ENCODE measurements at regions not wholly inside any gene's neighbourhood (a gene's known extent, or its start where the extent isn't known, plus 50 kb on each side); places are given as distances from the start of the nearest gene placed in this dataset.

- no peaks in the 10 kb centered on the region for H3K36me3 ChIP-seq (ENCODE audit: control insufficient read depth, insufficient read depth, low read length)
- no peaks in the 10 kb centered on the region for H3K27me3 ChIP-seq (ENCODE audit: control insufficient read depth, insufficient read depth, low read length)
- no peaks in the 10 kb centered on the region for H3K4me1 ChIP-seq (ENCODE audit: control insufficient read depth, insufficient read depth, low read length)
- H3K27ac ChIP-seq (ENCODE audit: low read length), result no peak overlapping the region
- WGBS (ENCODE audit: insufficient coverage), result no CpG with 5 or more reads among the region's 2 CpGs
- no peaks in the 10 kb centered on the region for H3K9me3 ChIP-seq (replicated peaks; ENCODE audit: control insufficient read depth, low read depth, low read length)
- DNase-seq, result no peak
- H3K4me3 ChIP-seq (ENCODE audit: low read length), result no peak overlapping the region
Observed at GRCh38 chr1:98077691-98078090, 156.9 kb upstream of the DPYD start.

- DNase-seq, result no peak
- WGBS (ENCODE audit: insufficient coverage), result no CpG with 5 or more reads among the region's 1 CpG
- no peak overlapping the region for H3K4me3 ChIP-seq (ENCODE audit: low read length)
Observed at GRCh38 chr1:98075626-98076025, 154.8 kb upstream of the DPYD start.

GRCh38 chr1:98073823-98074222, 153.0 kb upstream of the DPYD start:
- H3K9me3 ChIP-seq (replicated peaks; ENCODE audit: control insufficient read depth, low read depth, low read length), result no peaks in the 10 kb centered on the region
- H3K27me3 ChIP-seq (ENCODE audit: control insufficient read depth, insufficient read depth, low read length), result no peaks in the 10 kb centered on the region
- WGBS (ENCODE audit: insufficient coverage), result 85% methylated on average over 3 of the region's 3 CpGs
- H3K36me3 ChIP-seq (ENCODE audit: control insufficient read depth, insufficient read depth, low read length), result no peaks in the 10 kb centered on the region
- no peaks in the 10 kb centered on the region for H3K4me1 ChIP-seq (ENCODE audit: control insufficient read depth, insufficient read depth, low read length)
- H3K27ac ChIP-seq (ENCODE audit: low read length), result no peak overlapping the region
- no peak for DNase-seq
- no peak overlapping the region for H3K4me3 ChIP-seq (ENCODE audit: low read length)

More at GRCh38 chr1:98075626-98076025, 154.8 kb upstream of the DPYD start:
- H3K27me3 ChIP-seq (ENCODE audit: control insufficient read depth, insufficient read depth, low read length), result no peaks in the 10 kb centered on the region
- no peak overlapping the region for H3K27ac ChIP-seq (ENCODE audit: low read length)
- no peaks in the 10 kb centered on the region for H3K9me3 ChIP-seq (replicated peaks; ENCODE audit: control insufficient read depth, low read depth, low read length)
- no peaks in the 10 kb centered on the region for H3K36me3 ChIP-seq (ENCODE audit: control insufficient read depth, insufficient read depth, low read length)
- H3K4me1 ChIP-seq (ENCODE audit: control insufficient read depth, insufficient read depth, low read length), result no peaks in the 10 kb centered on the region

GRCh38 chr1:98073106-98073505, 152.3 kb upstream of the DPYD start:
- Histone ChIP-seq H3K27me3 (ENCODE audit: control insufficient read depth, insufficient read depth, low read length) (no peaks in the 10 kb centered on the region), H3K9me3 (replicated peaks; ENCODE audit: control insufficient read depth, low read depth, low read length) (no peaks in the 10 kb centered on the region), H3K36me3 (ENCODE audit: control insufficient read depth, insufficient read depth, low read length) (no peaks in the 10 kb centered on the region), H3K27ac (ENCODE audit: low read length) (no peak overlapping the region), H3K4me3 (ENCODE audit: low read length) (no peak overlapping the region), H3K4me1 (ENCODE audit: control insufficient read depth, insufficient read depth, low read length) (no peaks in the 10 kb centered on the region)
- WGBS (ENCODE audit: insufficient coverage), result no CpG with 5 or more reads among the region's 3 CpGs
- no peak for DNase-seq

- no CpG with 5 or more reads among the region's 2 CpGs for WGBS (ENCODE audit: insufficient coverage)
Observed at GRCh38 chr1:98072047-98072446, 151.2 kb upstream of the DPYD start.

GRCh38 chr1:98068016-98068415, 147.2 kb upstream of the DPYD start:
- H3K9me3 ChIP-seq (replicated peaks; ENCODE audit: control insufficient read depth, low read depth, low read length), result no peaks in the 10 kb centered on the region
- H3K27ac ChIP-seq (ENCODE audit: low read length), result no peak overlapping the region
- no peaks in the 10 kb centered on the region for H3K36me3 ChIP-seq (ENCODE audit: control insufficient read depth, insufficient read depth, low read length)
- H3K27me3 ChIP-seq (ENCODE audit: control insufficient read depth, insufficient read depth, low read length), result no peaks in the 10 kb centered on the region
- H3K4me3 ChIP-seq (ENCODE audit: low read length), result no peak overlapping the region
- H3K4me1 ChIP-seq (ENCODE audit: control insufficient read depth, insufficient read depth, low read length), result no peaks in the 10 kb centered on the region
- no peak for DNase-seq

More at GRCh38 chr1:98072047-98072446, 151.2 kb upstream of the DPYD start:
- H3K27ac ChIP-seq (ENCODE audit: low read length), result no peak overlapping the region
- no peaks in the 10 kb centered on the region for H3K36me3 ChIP-seq (ENCODE audit: control insufficient read depth, insufficient read depth, low read length)
- H3K4me3 ChIP-seq (ENCODE audit: low read length), result no peak overlapping the region
- H3K9me3 ChIP-seq (replicated peaks; ENCODE audit: control insufficient read depth, low read depth, low read length), result no peaks in the 10 kb centered on the region
- peak; percentile 17 for DNase-seq
- H3K4me1 ChIP-seq (ENCODE audit: control insufficient read depth, insufficient read depth, low read length), result no peaks in the 10 kb centered on the region
- H3K27me3 ChIP-seq (ENCODE audit: control insufficient read depth, insufficient read depth, low read length), result no peaks in the 10 kb centered on the region

GRCh38 chr1:98066911-98067310, 146.1 kb upstream of the DPYD start:
- DNase-seq, result no peak
- Histone ChIP-seq H3K27ac (ENCODE audit: low read length) (no peak overlapping the region), H3K27me3 (ENCODE audit: control insufficient read depth, insufficient read depth, low read length) (no peaks in the 10 kb centered on the region), H3K36me3 (ENCODE audit: control insufficient read depth, insufficient read depth, low read length) (no peaks in the 10 kb centered on the region), H3K4me1 (ENCODE audit: control insufficient read depth, insufficient read depth, low read length) (no peaks in the 10 kb centered on the region), H3K4me3 (ENCODE audit: low read length) (no peak overlapping the region), H3K9me3 (replicated peaks; ENCODE audit: control insufficient read depth, low read depth, low read length) (no peaks in the 10 kb centered on the region)
- WGBS (ENCODE audit: insufficient coverage), result no CpG with 5 or more reads among the region's 2 CpGs

- H3K36me3 ChIP-seq (ENCODE audit: control insufficient read depth, insufficient read depth, low read length), result no peaks in the 10 kb centered on the region
- H3K4me3 ChIP-seq (ENCODE audit: low read length), result no peak overlapping the region
- no peak overlapping the region for H3K27ac ChIP-seq (ENCODE audit: low read length)
- no peaks in the 10 kb centered on the region for H3K27me3 ChIP-seq (ENCODE audit: control insufficient read depth, insufficient read depth, low read length)
- no peak for DNase-seq
- no CpG with 5 or more reads among the region's 1 CpG for WGBS (ENCODE audit: insufficient coverage)
- H3K9me3 ChIP-seq (replicated peaks; ENCODE audit: control insufficient read depth, low read depth, low read length), result no peaks in the 10 kb centered on the region
- no peaks in the 10 kb centered on the region for H3K4me1 ChIP-seq (ENCODE audit: control insufficient read depth, insufficient read depth, low read length)
Observed at GRCh38 chr1:98059620-98060019, 138.8 kb upstream of the DPYD start.

GRCh38 chr1:98058676-98059075, 137.8 kb upstream of the DPYD start:
- no CpG with 5 or more reads among the region's 2 CpGs for WGBS (ENCODE audit: insufficient coverage)
- Histone ChIP-seq H3K4me1 (ENCODE audit: control insufficient read depth, insufficient read depth, low read length) (peaks cover 6% of the 10 kb centered on the region), H3K36me3 (ENCODE audit: control insufficient read depth, insufficient read depth, low read length) (no peaks in the 10 kb centered on the region), H3K9me3 (replicated peaks; ENCODE audit: control insufficient read depth, low read depth, low read length) (no peaks in the 10 kb centered on the region), H3K4me3 (ENCODE audit: low read length) (no peak overlapping the region), H3K27ac (ENCODE audit: low read length) (no peak overlapping the region), H3K27me3 (ENCODE audit: control insufficient read depth, insufficient read depth, low read length) (peaks cover 7% of the 10 kb centered on the region)
- no peak for DNase-seq

GRCh38 chr1:98057236-98057910, 136.5 kb upstream of the DPYD start:
- peaks cover 10% of the 10 kb centered on the region for H3K4me1 ChIP-seq (ENCODE audit: control insufficient read depth, insufficient read depth, low read length)
- H3K36me3 ChIP-seq (ENCODE audit: control insufficient read depth, insufficient read depth, low read length), result no peaks in the 10 kb centered on the region
- WGBS (ENCODE audit: insufficient coverage), result no CpG with 5 or more reads among the region's 2 CpGs
- no peak for DNase-seq
- H3K4me3 ChIP-seq (ENCODE audit: low read length), result no peak overlapping the region
- H3K27ac ChIP-seq (ENCODE audit: low read length), result no peak overlapping the region
- no peaks in the 10 kb centered on the region for H3K9me3 ChIP-seq (replicated peaks; ENCODE audit: control insufficient read depth, low read depth, low read length)
- peaks cover 16% of the 10 kb centered on the region for H3K27me3 ChIP-seq (ENCODE audit: control insufficient read depth, insufficient read depth, low read length)

- 50% methylated on average over 1 of the region's 3 CpGs for WGBS (ENCODE audit: insufficient coverage)
- Histone ChIP-seq H3K9me3 (replicated peaks; ENCODE audit: control insufficient read depth, low read depth, low read length) (no peaks in the 10 kb centered on the region), H3K4me1 (ENCODE audit: control insufficient read depth, insufficient read depth, low read length) (peaks cover 10% of the 10 kb centered on the region), H3K36me3 (ENCODE audit: control insufficient read depth, insufficient read depth, low read length) (no peaks in the 10 kb centered on the region), H3K27ac (ENCODE audit: low read length) (no peak overlapping the region), H3K4me3 (ENCODE audit: low read length) (no peak overlapping the region), H3K27me3 (ENCODE audit: control insufficient read depth, insufficient read depth, low read length) (peaks cover 16% of the 10 kb centered on the region)
- no peak for DNase-seq
Observed at GRCh38 chr1:98056781-98057180, 135.9 kb upstream of the DPYD start.
